ENCODE measurements at regions not wholly inside any gene's neighbourhood (a gene's known extent, or its start where the extent isn't known, plus 50 kb on each side); places are given as distances from the start of the nearest gene placed in this dataset.

GRCh38 chr9:82126256-82126655 lies 137.7 kb downstream of the SPATA31D1 start:
- BruUV-seq (replicated peaks), result no TSS peak
- H3K4me3 ChIP-seq (ENCODE audit: low read length), result no peak overlapping the region
- no peak overlapping the region for H3K9ac ChIP-seq (ENCODE audit: low read length)
- H4K20me1 ChIP-seq (ENCODE audit: low read length), result no peaks in the 10 kb centered on the region
- H2AFZ ChIP-seq (ENCODE audit: low read length), result no peak overlapping the region
- no peaks in the 10 kb centered on the region for H3K36me3 ChIP-seq (ENCODE audit: low read depth, low read length)
- no peaks in the 10 kb centered on the region for H3K27me3 ChIP-seq (ENCODE audit: low read length)
- TF ChIP-seq EZH2 (IDR thresholded peaks at IDR 0.05; ENCODE audit: low read length, unreplicated experiment), result no peak
- TF ChIP-seq, protein P1, sequence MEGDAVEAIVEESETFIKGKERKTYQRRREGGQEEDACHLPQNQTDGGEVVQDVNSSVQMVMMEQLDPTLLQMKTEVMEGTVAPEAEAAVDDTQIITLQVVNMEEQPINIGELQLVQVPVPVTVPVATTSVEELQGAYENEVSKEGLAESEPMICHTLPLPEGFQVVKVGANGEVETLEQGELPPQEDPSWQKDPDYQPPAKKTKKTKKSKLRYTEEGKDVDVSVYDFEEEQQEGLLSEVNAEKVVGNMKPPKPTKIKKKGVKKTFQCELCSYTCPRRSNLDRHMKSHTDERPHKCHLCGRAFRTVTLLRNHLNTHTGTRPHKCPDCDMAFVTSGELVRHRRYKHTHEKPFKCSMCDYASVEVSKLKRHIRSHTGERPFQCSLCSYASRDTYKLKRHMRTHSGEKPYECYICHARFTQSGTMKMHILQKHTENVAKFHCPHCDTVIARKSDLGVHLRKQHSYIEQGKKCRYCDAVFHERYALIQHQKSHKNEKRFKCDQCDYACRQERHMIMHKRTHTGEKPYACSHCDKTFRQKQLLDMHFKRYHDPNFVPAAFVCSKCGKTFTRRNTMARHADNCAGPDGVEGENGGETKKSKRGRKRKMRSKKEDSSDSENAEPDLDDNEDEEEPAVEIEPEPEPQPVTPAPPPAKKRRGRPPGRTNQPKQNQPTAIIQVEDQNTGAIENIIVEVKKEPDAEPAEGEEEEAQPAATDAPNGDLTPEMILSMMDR (conservative IDR thresholded peaks at IDR 0.05; ENCODE audit: low read depth, low read length), result no peak
- TF ChIP-seq EZH2phosphoT487 (IDR thresholded peaks at IDR 0.05; ENCODE audit: borderline replicate concordance, low read length), result no peak
- H3K27ac ChIP-seq (ENCODE audit: low read length), result no peak overlapping the region
- DNase-seq (no peak), ATAC-seq (no peak)
- H3K9me3 ChIP-seq (ENCODE audit: low read length), result no peaks in the 10 kb centered on the region
- no peaks in the 10 kb centered on the region; the same call in 1 of the 2 replicates for H3K4me1 ChIP-seq (ENCODE audit: insufficient read depth, low read length)
- ChIA-PET POLR2A (ENCODE audit: unreplicated experiment) (no interaction called here), CTCF (no interaction called here)
- intact Hi-C loops (cut with micrococcal nuclease), result no loop called here
- H3K9me2 ChIP-seq (replicated peaks; ENCODE audit: low read length), result no peaks in the 10 kb centered on the region
- no peaks in the 10 kb centered on the region for H3F3A ChIP-seq (ENCODE audit: low read length, unreplicated experiment)
- H3K79me2 ChIP-seq (ENCODE audit: low read length), result no peaks in the 10 kb centered on the region
- no peak overlapping the region for H3K4me2 ChIP-seq (ENCODE audit: low read length)

GRCh38 chr9:82127465-82127864 lies 138.9 kb downstream of the SPATA31D1 start:
- CTCF ChIA-PET, result no interaction called here
- H3K27me3 ChIP-seq (ENCODE audit: low read length), result no peaks in the 10 kb centered on the region
- H3K4me3 ChIP-seq (ENCODE audit: low read length), result no peak overlapping the region
- intact Hi-C loops (cut with micrococcal nuclease), result no loop called here
- H3K9me3 ChIP-seq (ENCODE audit: low read length), result no peaks in the 10 kb centered on the region
- DNase-seq (no peak), ATAC-seq (no peak)
- H3K79me2 ChIP-seq (ENCODE audit: low read length), result no peaks in the 10 kb centered on the region
- no peaks in the 10 kb centered on the region for H3K9me2 ChIP-seq (replicated peaks; ENCODE audit: low read length)
- H2AFZ ChIP-seq (ENCODE audit: low read length), result no peak overlapping the region
- H4K20me1 ChIP-seq (ENCODE audit: low read length), result no peaks in the 10 kb centered on the region
- no peak overlapping the region for H3K9ac ChIP-seq (ENCODE audit: low read length)
- H3K4me2 ChIP-seq (ENCODE audit: low read length), result no peak overlapping the region
- H3K4me1 ChIP-seq (ENCODE audit: insufficient read depth, low read length), result no peaks in the 10 kb centered on the region; the same call in 1 of the 2 replicates
- H3K27ac ChIP-seq (ENCODE audit: low read length), result no peak overlapping the region
- POLR2A ChIA-PET (ENCODE audit: unreplicated experiment), result no interaction called here
- no TSS peak for BruUV-seq (replicated peaks)
- H3K36me3 ChIP-seq (ENCODE audit: low read depth, low read length), result no peaks in the 10 kb centered on the region
- no peak for TF ChIP-seq EZH2phosphoT487 (IDR thresholded peaks at IDR 0.05; ENCODE audit: borderline replicate concordance, low read length)
- TF ChIP-seq EZH2 (IDR thresholded peaks at IDR 0.05; ENCODE audit: low read length, unreplicated experiment), result no peak
- TF ChIP-seq, protein P1 (conservative IDR thresholded peaks at IDR 0.05; ENCODE audit: low read depth, low read length), result no peak
- no peaks in the 10 kb centered on the region for H3F3A ChIP-seq (ENCODE audit: low read length, unreplicated experiment)

DNA sequence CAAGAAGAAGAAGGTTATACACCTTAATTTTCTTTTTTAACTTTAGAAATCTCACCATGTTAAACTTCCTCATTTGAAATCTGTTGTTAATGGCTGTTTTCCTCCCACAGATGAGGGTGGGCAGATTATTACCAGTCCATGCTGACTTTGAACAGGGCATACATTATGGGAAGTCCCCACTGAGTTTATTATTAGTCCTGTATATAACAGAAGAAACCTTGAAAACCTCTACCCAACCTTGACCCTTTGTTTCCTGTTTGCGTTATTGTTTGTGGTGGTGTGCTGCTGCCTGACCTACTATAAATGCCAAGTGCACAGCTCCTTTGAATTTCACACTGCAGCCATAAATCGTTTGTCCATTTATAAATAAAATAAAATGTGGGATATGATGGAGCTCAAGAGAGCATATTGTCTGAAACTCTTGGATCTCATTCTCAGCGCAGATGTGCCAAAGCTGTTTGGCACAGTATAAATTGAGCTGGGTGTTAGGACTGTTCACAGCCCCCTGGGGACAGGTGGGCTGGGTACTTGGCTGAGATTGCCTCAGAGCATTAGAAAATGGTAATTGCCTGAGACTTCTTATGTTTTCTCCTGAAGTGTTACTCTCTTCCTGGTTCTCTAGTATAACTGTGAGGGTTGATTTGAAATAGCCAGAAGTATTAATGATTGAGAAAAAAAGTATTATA lies 139.6 kb downstream of the SPATA31D1 start:
- intact Hi-C loops (cut with micrococcal nuclease), result no loop called here
- no TSS peak for BruUV-seq (replicated peaks)
- no peaks in the 10 kb centered on the region for H3K9me2 ChIP-seq (replicated peaks; ENCODE audit: low read length)

More for the DNA sequence above, 139.6 kb downstream of the SPATA31D1 start:
- ATAC-seq, result no peak
- Histone ChIP-seq H3K27me3 (ENCODE audit: low read length) (no peaks in the 10 kb centered on the region), H3K9me3 (ENCODE audit: low read length) (no peaks in the 10 kb centered on the region), H3K9ac (ENCODE audit: low read length) (no peak overlapping the region), H3K27ac (ENCODE audit: low read length) (no peak overlapping the region), H3K36me3 (ENCODE audit: low read depth, low read length) (no peaks in the 10 kb centered on the region), H2AFZ (ENCODE audit: low read length) (no peak overlapping the region), H3K4me1 (ENCODE audit: insufficient read depth, low read length) (no peaks in the 10 kb centered on the region; the same call in 1 of the 2 replicates), H3F3A (ENCODE audit: low read length, unreplicated experiment) (no peaks in the 10 kb centered on the region), H3K4me3 (ENCODE audit: low read length) (no peak overlapping the region), H3K4me2 (ENCODE audit: low read length) (no peak overlapping the region), H4K20me1 (ENCODE audit: low read length) (no peaks in the 10 kb centered on the region), H3K79me2 (ENCODE audit: low read length) (no peaks in the 10 kb centered on the region)
- TF ChIP-seq, protein P1 (conservative IDR thresholded peaks at IDR 0.05; ENCODE audit: low read depth, low read length), result no peak
- no peak for TF ChIP-seq EZH2 (IDR thresholded peaks at IDR 0.05; ENCODE audit: low read length, unreplicated experiment)
- TF ChIP-seq EZH2phosphoT487 (IDR thresholded peaks at IDR 0.05; ENCODE audit: borderline replicate concordance, low read length), result no peak
- POLR2A ChIA-PET (ENCODE audit: unreplicated experiment), result no interaction called here
- DNase-seq, result no peak
- CTCF ChIA-PET, result no interaction called here

Measured in PC-3 (cell line).